Bronchial epithelial cell (primary cell): ENCODE measurements at regions not wholly inside any gene's neighbourhood (a gene's known extent, or its start where the extent isn't known, plus 50 kb on each side); places are given as distances from the start of the nearest gene placed in this dataset.
A peak's percentile ranks its signal among the peaks of the same experiment; 100 is the strongest.

Experiments used
- DNase-seq: peaks from one replicate; pipeline ENCODE4 v3.0.0-alpha.2; 2010; ENCODE audit warnings: low read depth
- FAIRE-seq: peaks from 2 replicates; lab custom pipeline; 2011; peaks lifted over from hg19 to GRCh38; lab: Jason Lieb, UNC
- H3K27me3 ChIP-seq: 2 replicates; pipeline ENCODE4 v1.5.1; 2011; ENCODE audit warnings: low read length; ENCODE audit not compliant: control insufficient read depth, insufficient read depth
- H3K36me3 ChIP-seq: 2 replicates; pipeline ENCODE4 v1.5.1; 2011; ENCODE audit warnings: low read length; ENCODE audit not compliant: control insufficient read depth, insufficient read depth
- H3K4me3 ChIP-seq: 2 replicates; pipeline ENCODE4 v1.5.1; 2011; ENCODE audit warnings: mild to moderate bottlenecking, low read depth, low read length, control low read depth
- CTCF ChIP-seq: IDR thresholded peaks from 2 replicates; pipeline ENCODE4 v1.5.1; 2011; ENCODE audit warnings: mild to moderate bottlenecking, moderate library complexity, low read length, control low read depth, inconsistent platforms; ENCODE audit not compliant: insufficient read depth, severe bottlenecking

- no peaks in the 10 kb centered on the region for H3K36me3 ChIP-seq
- H3K27me3 ChIP-seq, result no peaks in the 10 kb centered on the region
- FAIRE-seq, result no peak
These were observed 471.4 kb upstream of the RBFOX1 start for GRCh38 chr16:6861135-6861814.

GRCh38 chr16:6857575-6857974 is 475.1 kb upstream of the RBFOX1 start:
- Histone ChIP-seq H3K4me3 (no peak overlapping the region), H3K36me3 (no peaks in the 10 kb centered on the region), H3K27me3 (no peaks in the 10 kb centered on the region)
- no peak for TF ChIP-seq CTCF
- no peak for FAIRE-seq
- DNase-seq, result no peak

More at GRCh38 chr16:6861135-6861814, 471.4 kb upstream of the RBFOX1 start:
- no peak for DNase-seq
- H3K4me3 ChIP-seq, result no peak overlapping the region
- no peak for TF ChIP-seq CTCF

DNA sequence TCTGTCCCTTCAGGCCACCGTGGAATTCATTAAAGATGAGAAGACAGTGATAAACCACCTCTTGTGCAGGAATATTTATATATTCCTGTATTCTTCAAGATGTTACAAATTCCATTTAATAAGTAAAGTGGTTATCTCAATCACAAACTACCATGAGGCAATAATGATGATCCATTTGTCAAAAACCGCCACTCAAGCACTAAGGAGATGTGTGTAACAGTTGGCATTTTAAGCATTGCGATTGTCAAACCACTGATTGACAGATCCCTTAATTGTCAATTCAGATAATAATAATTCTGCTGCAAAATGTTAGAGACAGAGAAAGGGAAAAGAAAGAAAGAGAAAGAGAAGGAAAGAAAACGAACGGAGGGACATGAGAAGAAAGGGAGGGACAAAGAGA is 476.1 kb upstream of the RBFOX1 start:
- DNase-seq (no peak), FAIRE-seq (no peak)
- no peaks in the 10 kb centered on the region for H3K27me3 ChIP-seq
- TF ChIP-seq CTCF, result no peak
- H3K36me3 ChIP-seq, result no peaks in the 10 kb centered on the region
- H3K4me3 ChIP-seq, result no peak overlapping the region

DNA sequence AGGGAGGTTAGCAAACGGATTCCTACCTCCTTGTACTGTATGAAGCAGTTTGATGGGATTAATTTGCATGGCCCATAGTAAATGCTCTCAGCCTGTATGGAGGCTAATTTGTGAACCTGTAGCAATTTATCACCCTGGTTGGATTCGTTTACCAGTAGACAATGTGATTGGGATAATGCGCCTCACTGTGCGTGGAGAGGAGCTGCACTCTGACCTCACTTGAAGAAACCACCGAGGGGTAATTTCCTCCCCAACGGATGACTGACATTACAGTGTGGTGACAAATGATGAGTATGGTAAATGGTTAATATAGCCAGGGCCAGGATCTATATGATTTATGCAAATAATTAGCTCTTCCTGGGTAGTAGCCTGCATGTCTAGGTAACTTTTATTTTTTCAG is 479.1 kb upstream of the RBFOX1 start:
- no peak for FAIRE-seq

DNA sequence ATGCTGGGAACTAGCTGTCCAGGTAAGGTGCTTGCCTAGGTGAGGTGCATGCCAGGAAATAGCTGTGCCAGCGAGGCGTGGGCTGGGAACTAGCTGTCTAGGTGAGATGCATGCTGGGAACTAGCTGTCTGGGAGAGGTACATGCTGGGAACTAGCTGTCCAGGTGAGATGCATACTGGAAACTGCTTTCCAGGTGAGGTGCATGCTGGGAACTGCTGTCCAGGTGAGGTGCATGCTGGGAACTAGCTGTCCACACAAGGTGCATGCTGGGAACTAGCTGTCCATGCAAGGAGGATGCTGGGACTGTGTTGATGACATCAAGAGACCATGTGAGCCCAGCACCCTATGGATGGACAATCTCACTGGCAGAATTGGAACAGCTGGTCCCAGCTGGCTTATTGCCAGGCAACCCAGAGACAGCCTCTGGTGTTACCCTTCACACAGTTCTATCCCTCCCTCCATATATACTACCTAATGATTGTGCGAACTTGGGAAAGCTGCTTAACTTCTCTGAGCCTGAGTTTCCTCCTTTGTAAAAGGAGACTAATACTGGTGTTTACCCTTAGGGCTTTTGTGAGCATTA is 479.9 kb upstream of the RBFOX1 start:
- no peak for TF ChIP-seq CTCF
- no peaks in the 10 kb centered on the region for H3K27me3 ChIP-seq
- no peaks in the 10 kb centered on the region for H3K36me3 ChIP-seq
- DNase-seq (no peak), FAIRE-seq (peak; percentile 83)
- H3K4me3 ChIP-seq, result no peak overlapping the region

More for the DNA sequence above, 479.1 kb upstream of the RBFOX1 start:
- DNase-seq, result no peak
- Histone ChIP-seq H3K36me3 (no peaks in the 10 kb centered on the region), H3K27me3 (no peaks in the 10 kb centered on the region), H3K4me3 (no peak overlapping the region)
- TF ChIP-seq CTCF, result no peak

DNA sequence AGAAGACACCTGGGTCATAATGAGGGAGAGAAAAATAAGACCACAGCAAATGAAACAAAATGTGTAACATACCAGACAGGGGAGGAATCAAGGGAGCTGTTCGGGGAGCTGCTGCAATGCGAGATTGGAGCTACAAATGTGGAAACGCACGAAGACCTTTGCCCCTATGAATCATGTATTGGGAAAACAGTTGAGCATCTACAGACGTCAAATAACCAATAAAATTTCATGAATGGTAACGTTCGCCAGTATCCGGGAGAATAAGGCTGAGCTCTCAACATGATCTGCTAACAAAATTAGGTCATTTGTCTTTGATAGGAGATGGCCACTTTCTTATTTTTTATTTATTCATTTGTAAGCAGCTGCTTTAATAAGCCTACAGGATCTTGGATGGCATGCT is 486.2 kb upstream of the RBFOX1 start:
- H3K4me3 ChIP-seq, result no peak overlapping the region
- H3K27me3 ChIP-seq, result no peaks in the 10 kb centered on the region
- DNase-seq (no peak), FAIRE-seq (no peak)
- H3K36me3 ChIP-seq, result no peaks in the 10 kb centered on the region
- no peak for TF ChIP-seq CTCF
